Neutrophil (primary cell): ENCODE measurements at regions not wholly inside any gene's neighbourhood (a gene's known extent, or its start where the extent isn't known, plus 50 kb on each side); places are given as distances from the start of the nearest gene placed in this dataset.

Experiments
- H3K27ac ChIP-seq: fragments of 200-600 bp; sonication (generic); 2 replicates; pipeline ENCODE4 v1.5.1; 2016; ENCODE audit warnings: mild to moderate bottlenecking, moderate library complexity
- H3K27me3 ChIP-seq: fragments of 200-600 bp; sonication (generic); 2 replicates; pipeline ENCODE4 v1.6.0; 2016; ENCODE audit warnings: mild to moderate bottlenecking
- H3K36me3 ChIP-seq: fragments of 200-600 bp; sonication (generic); 2 replicates; pipeline ENCODE4 v1.5.1; 2017
- H3K4me1 ChIP-seq, 2 experiments: fragments of 200-600 bp in 1 of 2; sonication (generic) in 1 of 2; 1 replicate in 1 of 2; 2 replicates in 1 of 2; pipeline versions ENCODE4 v1.5.1 to v1.6.1; 2013 to 2016; ENCODE audit warnings: low read depth in 1 of 2, low read length in 1 of 2, mild to moderate bottlenecking in 1 of 2, moderate library complexity in 1 of 2; ENCODE audit not compliant: control insufficient read depth in 1 of 2, insufficient read depth in 1 of 2
- H3K4me3 ChIP-seq, 2 experiments: fragments of 200-600 bp in 1 of 2; sonication (generic) in 1 of 2; 1 replicate in 1 of 2; 2 replicates in 1 of 2; pipeline ENCODE4 v1.5.1; 2013 to 2016; ENCODE audit warnings: low read depth in 1 of 2, low read length in 1 of 2, mild to moderate bottlenecking in 1 of 2, moderate library complexity in 1 of 2
- H3K9me3 ChIP-seq: fragments of 200-600 bp; sonication (generic); 2 replicates; pipeline ENCODE4 v1.5.1; 2016
- TF ChIP-seq, protein P1 (sequence below): fragments of 200-600 bp; sonication (generic); IDR thresholded peaks from 2 replicates; pipeline ENCODE4 v1.5.1; 2016; ENCODE audit warnings: antibody characterized with exemption

DNA sequence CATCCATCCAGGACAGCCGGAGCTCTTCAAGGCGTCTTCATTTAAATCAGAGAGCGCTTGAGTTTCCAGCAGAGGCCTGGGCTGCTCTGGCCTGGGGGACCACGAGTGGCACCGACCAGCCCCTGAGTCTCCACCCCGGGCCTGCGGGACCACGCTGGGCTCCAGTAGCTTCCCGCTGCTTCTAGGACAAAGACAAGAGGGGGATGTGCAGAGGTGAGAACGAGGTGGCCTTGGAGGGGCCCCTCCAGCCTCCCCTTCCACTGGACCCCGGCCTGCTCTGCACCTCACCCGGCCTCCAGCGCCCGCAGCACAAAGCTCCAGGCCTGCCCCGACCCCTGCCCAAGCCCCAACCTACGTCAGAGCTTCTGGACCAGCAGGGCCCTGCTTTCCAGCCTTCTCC lies 81.6 kb downstream of the IRX2 start:
- no peak overlapping the region for H3K4me3 ChIP-seq
- H3K27me3 ChIP-seq = no peaks in the 10 kb centered on the region
- no peaks in the 10 kb centered on the region for H3K4me1 ChIP-seq
- no peaks in the 10 kb centered on the region for H3K36me3 ChIP-seq
- TF ChIP-seq, protein P1, sequence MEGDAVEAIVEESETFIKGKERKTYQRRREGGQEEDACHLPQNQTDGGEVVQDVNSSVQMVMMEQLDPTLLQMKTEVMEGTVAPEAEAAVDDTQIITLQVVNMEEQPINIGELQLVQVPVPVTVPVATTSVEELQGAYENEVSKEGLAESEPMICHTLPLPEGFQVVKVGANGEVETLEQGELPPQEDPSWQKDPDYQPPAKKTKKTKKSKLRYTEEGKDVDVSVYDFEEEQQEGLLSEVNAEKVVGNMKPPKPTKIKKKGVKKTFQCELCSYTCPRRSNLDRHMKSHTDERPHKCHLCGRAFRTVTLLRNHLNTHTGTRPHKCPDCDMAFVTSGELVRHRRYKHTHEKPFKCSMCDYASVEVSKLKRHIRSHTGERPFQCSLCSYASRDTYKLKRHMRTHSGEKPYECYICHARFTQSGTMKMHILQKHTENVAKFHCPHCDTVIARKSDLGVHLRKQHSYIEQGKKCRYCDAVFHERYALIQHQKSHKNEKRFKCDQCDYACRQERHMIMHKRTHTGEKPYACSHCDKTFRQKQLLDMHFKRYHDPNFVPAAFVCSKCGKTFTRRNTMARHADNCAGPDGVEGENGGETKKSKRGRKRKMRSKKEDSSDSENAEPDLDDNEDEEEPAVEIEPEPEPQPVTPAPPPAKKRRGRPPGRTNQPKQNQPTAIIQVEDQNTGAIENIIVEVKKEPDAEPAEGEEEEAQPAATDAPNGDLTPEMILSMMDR = no peak
- H3K27ac ChIP-seq = no peak overlapping the region
- H3K9me3 ChIP-seq = no peaks in the 10 kb centered on the region

DNA sequence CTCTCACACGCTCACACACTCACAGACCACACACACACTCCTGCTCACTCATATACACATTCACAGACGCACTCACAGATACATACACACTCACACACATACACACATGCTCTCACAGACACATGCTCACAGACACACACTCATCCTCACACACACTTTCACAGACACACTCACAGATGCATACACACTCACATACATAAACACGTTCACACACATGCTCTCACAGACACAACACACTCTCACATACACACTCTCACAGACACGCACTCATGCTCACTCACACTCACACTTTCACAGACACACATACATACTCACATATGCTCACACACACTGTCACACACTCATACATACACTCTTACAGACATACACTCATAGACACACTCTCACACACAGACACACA lies 82.2 kb downstream of the IRX2 start:
- Histone ChIP-seq H3K4me3 (no peak overlapping the region), H3K4me1 (no peaks in the 10 kb centered on the region), H3K9me3 (no peaks in the 10 kb centered on the region), H3K27ac (no peak overlapping the region), H3K36me3 (no peaks in the 10 kb centered on the region), H3K27me3 (no peaks in the 10 kb centered on the region)
- TF ChIP-seq, protein P1 = no peak

GRCh38 chr5:2666081-2666480 lies 85.4 kb downstream of the IRX2 start:
- H3K4me3 ChIP-seq = no peak overlapping the region
- TF ChIP-seq, protein P1 = no peak
- H3K36me3 ChIP-seq = no peaks in the 10 kb centered on the region
- no peaks in the 10 kb centered on the region for H3K27me3 ChIP-seq
- no peaks in the 10 kb centered on the region for H3K4me1 ChIP-seq
- no peak overlapping the region for H3K27ac ChIP-seq
- no peaks in the 10 kb centered on the region for H3K9me3 ChIP-seq

GRCh38 chr5:2663489-2663888 lies 88.0 kb downstream of the IRX2 start:
- no peaks in the 10 kb centered on the region for H3K27me3 ChIP-seq
- TF ChIP-seq, protein P1 = no peak
- no peak overlapping the region for H3K27ac ChIP-seq
- H3K9me3 ChIP-seq = no peaks in the 10 kb centered on the region
- no peak overlapping the region for H3K4me3 ChIP-seq
- no peaks in the 10 kb centered on the region for H3K36me3 ChIP-seq
- no peaks in the 10 kb centered on the region for H3K4me1 ChIP-seq

DNA sequence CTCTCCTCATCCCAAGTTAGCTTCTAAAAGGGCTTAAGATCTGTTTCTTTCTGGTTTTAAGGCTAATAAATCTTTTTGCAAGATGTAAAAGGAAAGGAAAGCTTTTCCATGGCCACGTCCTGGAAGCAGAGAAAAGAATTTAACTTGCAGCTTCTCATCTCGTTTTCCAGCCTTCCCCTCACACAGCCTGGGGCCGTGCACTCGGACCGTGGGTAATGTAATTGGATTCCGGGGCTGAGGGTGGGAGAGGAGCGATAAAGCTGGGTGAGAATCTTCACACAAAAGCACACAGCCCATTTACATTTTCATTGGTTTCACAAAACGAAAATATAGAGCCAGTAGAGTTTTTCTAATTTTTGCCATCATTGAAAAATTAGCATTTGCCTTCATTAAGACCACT lies 91.2 kb downstream of the IRX2 start:
- no peaks in the 10 kb centered on the region for H3K4me1 ChIP-seq
- no peaks in the 10 kb centered on the region for H3K9me3 ChIP-seq
- H3K27me3 ChIP-seq = no peaks in the 10 kb centered on the region
- H3K36me3 ChIP-seq = no peaks in the 10 kb centered on the region
- no peak overlapping the region for H3K4me3 ChIP-seq
- TF ChIP-seq, protein P1 = no peak
- H3K27ac ChIP-seq = no peak overlapping the region

- Histone ChIP-seq H3K36me3 (no peaks in the 10 kb centered on the region), H3K27ac (no peak overlapping the region), H3K27me3 (no peaks in the 10 kb centered on the region), H3K4me3 (no peak overlapping the region), H3K4me1 (no peaks in the 10 kb centered on the region), H3K9me3 (no peaks in the 10 kb centered on the region)
- TF ChIP-seq, protein P1 = no peak
These were observed 92.5 kb downstream of the IRX2 start for GRCh38 chr5:2658881-2659470.
